Effector memory CD8-positive, alpha-beta T cell (primary cell): ENCODE measurements at regions not wholly inside any gene's neighbourhood (a gene's known extent, or its start where the extent isn't known, plus 50 kb on each side); places are given as distances from the start of the nearest gene placed in this dataset.
"Not testable (repeated sequence)": the region's sequence is repeated elsewhere in the genome, so short reads cannot be mapped to it uniquely, and the experiment has no call there.

Source experiments
- ATAC-seq: fragments of 150-1000 bp; cut with Tn5 transposase; replicated peaks from 2 replicates; pipeline ENCODE4 v1.10.0; 2021; ENCODE audit warnings: mild to moderate bottlenecking, moderate library complexity
- DNase-seq, 3 experiments: peaks; one replicate each; pipeline ENCODE4 v3.0.0; 2021
- H3K27ac Mint-ChIP-seq, 2 donors: one replicate each; pipeline ENCODE4 v1.8.0; 2022; ENCODE audit warnings: mild to moderate bottlenecking in 2 of 2, mixed read lengths in 2 of 2, moderate library complexity in 2 of 2
- H3K27me3 Mint-ChIP-seq, 2 donors: one replicate each; pipeline ENCODE4 v1.8.0; 2022; ENCODE audit warnings: mixed read lengths in 2 of 2
- H3K36me3 Mint-ChIP-seq: one replicate; pipeline ENCODE4 v1.8.0; 2022; ENCODE audit warnings: mild to moderate bottlenecking, moderate library complexity, mixed read lengths; ENCODE audit not compliant: insufficient read depth
- H3K4me1 Mint-ChIP-seq, 2 donors: one replicate each; pipeline ENCODE4 v1.8.0; 2022; ENCODE audit warnings: low read depth in 2 of 2, mixed read lengths in 2 of 2
- H3K4me3 Mint-ChIP-seq, 2 donors: one replicate each; pipeline ENCODE4 v1.8.0; 2022; ENCODE audit warnings: mild to moderate bottlenecking in 2 of 2, mixed read lengths in 2 of 2, moderate library complexity in 2 of 2
- H3K9me3 Mint-ChIP-seq, 2 donors: one replicate each; pipeline ENCODE4 v1.8.0; 2022; ENCODE audit warnings: mixed read lengths in 2 of 2

DNA sequence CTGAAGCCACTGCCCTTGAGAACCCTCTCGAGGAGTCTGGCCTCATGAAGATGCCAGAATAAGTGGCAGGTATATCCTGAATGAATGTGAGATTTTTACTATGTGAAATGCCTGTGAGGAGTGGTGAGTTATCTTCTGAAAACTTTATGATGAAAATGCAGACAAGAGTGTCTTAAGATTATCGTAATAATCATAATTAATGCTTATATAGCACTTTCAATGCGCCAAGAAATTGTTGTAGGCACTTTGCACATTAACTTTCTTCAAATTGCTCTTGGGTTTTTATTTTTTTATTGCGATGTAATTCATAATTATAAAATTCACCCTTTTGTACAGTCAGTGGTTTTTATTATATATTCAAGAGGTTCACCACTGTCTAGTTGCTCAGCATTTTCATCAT lies 879.1 kb upstream of the DEFB115 start:
- Mint-ChIP-seq H3K4me1 (peaks cover 25 to 44% of the 10 kb centered on the region in 2 donors), H3K27ac (peak overlapping the region in 1 of 2 donors; percentile 99), H3K36me3 (peaks cover 37% of the 10 kb centered on the region), H3K4me3 (peak overlapping the region; percentile 86 to 95)
- H3K9me3 Mint-ChIP-seq, DNase-seq, ATAC-seq, H3K27me3 Mint-ChIP-seq: not testable (repeated sequence)

DNA sequence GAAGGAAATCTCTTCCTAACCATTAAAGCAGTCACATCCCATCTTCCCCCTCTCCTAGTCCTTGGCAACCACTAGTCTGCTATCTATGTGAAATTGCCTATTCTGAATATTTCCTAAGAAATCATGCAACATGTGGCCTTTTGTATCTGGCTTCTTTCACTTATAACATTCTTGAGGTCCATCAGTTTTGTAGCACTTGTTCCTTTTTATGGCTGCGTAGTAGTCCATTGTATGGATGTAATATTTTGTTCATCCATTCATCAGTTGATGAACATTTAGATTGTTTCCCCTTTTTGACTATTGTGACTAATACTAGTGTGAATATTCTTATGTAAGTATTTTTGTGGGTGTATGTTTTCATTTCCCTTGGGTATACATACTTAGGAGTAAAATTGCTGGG lies 878.7 kb upstream of the DEFB115 start:
- Mint-ChIP-seq H3K4me3 (peak overlapping the region; percentile 10 to 95), H3K4me1 (peaks cover 28 to 47% of the 10 kb centered on the region in 2 donors), H3K36me3 (peaks cover 39% of the 10 kb centered on the region), H3K27ac (peak overlapping the region in 1 of 2 donors; percentile 99)
- H3K27me3 Mint-ChIP-seq, DNase-seq, H3K9me3 Mint-ChIP-seq, ATAC-seq: not testable (repeated sequence)

DNA sequence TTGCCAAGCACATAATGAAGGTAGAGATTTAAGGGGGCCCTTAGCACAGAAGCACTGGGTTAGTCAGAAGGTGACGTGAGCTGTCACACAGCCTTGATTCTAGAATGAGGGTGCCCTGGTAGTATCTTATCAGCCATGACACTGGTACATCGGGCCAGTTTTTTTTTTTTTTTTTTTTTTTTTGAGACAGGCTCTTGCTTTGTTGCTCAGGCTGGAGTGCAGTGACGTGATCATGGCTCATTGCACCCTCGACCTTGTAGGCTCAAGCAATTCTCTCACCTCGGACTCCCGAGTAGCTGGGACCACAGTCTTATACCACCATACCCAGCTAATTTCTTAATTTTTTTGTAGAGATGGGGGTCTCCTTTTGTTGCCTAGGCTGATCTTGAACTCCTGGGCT lies 872.6 kb upstream of the DEFB115 start:
- H3K4me3 Mint-ChIP-seq: peak overlapping the region in 1 of 2 donors; percentile 32
- H3K27me3 Mint-ChIP-seq, ATAC-seq, DNase-seq, H3K9me3 Mint-ChIP-seq: not testable (repeated sequence)
- peaks cover 45% of the 10 kb centered on the region for H3K36me3 Mint-ChIP-seq
- peak overlapping the region in 1 of 2 donors; percentile 10 for H3K27ac Mint-ChIP-seq
- peaks cover 22 to 35% of the 10 kb centered on the region in 2 donors for H3K4me1 Mint-ChIP-seq

DNA sequence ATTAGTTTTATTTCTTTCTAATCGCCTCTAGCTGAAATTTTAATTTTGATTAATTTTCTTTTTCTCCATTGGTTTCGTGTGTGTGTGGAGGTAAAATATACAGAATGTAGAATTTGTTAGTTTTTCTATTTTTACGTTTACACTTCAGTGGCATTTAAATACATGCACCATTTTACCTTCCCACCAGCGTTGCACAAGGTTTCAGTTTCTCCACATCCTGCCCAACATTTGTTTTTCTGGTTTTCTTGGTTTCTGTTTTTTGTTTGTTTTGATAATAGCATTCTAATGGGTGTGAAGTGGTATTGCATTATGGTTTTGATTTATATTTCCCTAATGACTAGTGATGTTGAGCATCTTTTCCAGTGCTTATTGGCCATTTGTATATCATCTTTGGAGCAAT lies 871.4 kb upstream of the DEFB115 start:
- not testable (repeated sequence) for H3K27ac Mint-ChIP-seq, H3K27me3 Mint-ChIP-seq, DNase-seq, H3K9me3 Mint-ChIP-seq, ATAC-seq
- Mint-ChIP-seq H3K36me3 (peaks cover 43% of the 10 kb centered on the region), H3K4me3 (peak overlapping the region; percentile 31 to 55), H3K4me1 (peaks cover 20 to 31% of the 10 kb centered on the region in 2 donors)

GRCh38 chr20:30387823-30388222 lies 869.6 kb upstream of the DEFB115 start:
- not testable (repeated sequence) for DNase-seq, ATAC-seq, H3K27ac Mint-ChIP-seq, H3K4me3 Mint-ChIP-seq, H3K27me3 Mint-ChIP-seq, H3K9me3 Mint-ChIP-seq
- H3K36me3 Mint-ChIP-seq: peaks cover 33% of the 10 kb centered on the region
- peaks cover 15 to 20% of the 10 kb centered on the region in 2 donors for H3K4me1 Mint-ChIP-seq

DNA sequence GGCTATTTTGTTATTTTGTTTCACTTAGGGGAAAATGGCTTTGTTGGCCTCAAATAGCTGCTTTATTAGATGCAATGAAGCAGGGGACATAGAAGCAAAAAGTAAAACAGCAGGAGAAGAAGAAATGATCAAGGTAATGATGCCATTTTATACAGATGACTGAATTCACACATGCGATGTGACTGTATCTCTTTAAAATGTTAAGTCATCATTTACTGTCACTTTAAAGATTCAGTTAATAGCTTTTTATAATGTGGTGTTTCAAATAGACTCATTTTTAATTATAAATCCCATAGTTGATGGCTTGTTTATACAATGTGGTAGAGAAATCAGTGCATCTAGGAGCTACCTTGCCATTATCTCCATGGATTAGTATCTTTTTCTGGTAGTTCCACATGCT lies 863.9 kb upstream of the DEFB115 start:
- not testable (repeated sequence) for ATAC-seq, H3K4me1 Mint-ChIP-seq, DNase-seq

GRCh38 chr20:30397111-30397510 lies 860.4 kb upstream of the DEFB115 start:
- not testable (repeated sequence) for DNase-seq, ATAC-seq, H3K9me3 Mint-ChIP-seq, H3K4me1 Mint-ChIP-seq, H3K27ac Mint-ChIP-seq, H3K4me3 Mint-ChIP-seq, H3K27me3 Mint-ChIP-seq
- peaks cover 40% of the 10 kb centered on the region for H3K36me3 Mint-ChIP-seq

More for the DNA sequence above, 863.9 kb upstream of the DEFB115 start:
- H3K27me3 Mint-ChIP-seq, H3K4me3 Mint-ChIP-seq, H3K9me3 Mint-ChIP-seq: not testable (repeated sequence)
- Mint-ChIP-seq H3K27ac (peak overlapping the region in 1 of 2 donors; percentile 10), H3K36me3 (peaks cover 42% of the 10 kb centered on the region)

- H3K4me3 Mint-ChIP-seq, H3K27me3 Mint-ChIP-seq, H3K9me3 Mint-ChIP-seq, H3K27ac Mint-ChIP-seq, H3K4me1 Mint-ChIP-seq, ATAC-seq, DNase-seq: not testable (repeated sequence)
- peaks cover 29% of the 10 kb centered on the region for H3K36me3 Mint-ChIP-seq
Observed at GRCh38 chr20:30405061-30405460, 852.4 kb upstream of the DEFB115 start.

DNA sequence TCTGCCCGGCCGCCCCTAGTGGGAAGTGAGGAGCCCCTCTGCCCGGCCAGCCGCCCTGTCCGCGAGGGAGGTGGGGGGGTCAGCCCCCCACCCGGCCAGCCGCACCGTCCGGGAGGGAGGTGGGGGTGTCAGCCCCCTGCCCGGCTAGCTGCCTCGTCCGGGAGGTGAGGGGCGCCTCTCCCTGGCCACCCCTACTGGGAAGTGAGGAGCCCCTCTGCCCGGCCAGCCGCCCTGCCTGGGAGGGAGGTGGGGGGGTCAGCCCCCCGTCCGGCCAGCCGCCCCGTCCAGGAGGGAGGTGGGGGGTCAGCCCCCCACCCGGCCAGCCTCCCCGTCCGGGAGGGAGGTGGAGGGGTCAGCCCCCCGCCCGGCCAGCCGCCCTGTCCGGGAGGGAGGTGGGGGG lies 851.9 kb upstream of the DEFB115 start:
- H3K36me3 Mint-ChIP-seq: peaks cover 23% of the 10 kb centered on the region
- H3K9me3 Mint-ChIP-seq, H3K4me1 Mint-ChIP-seq, ATAC-seq, H3K27me3 Mint-ChIP-seq, H3K4me3 Mint-ChIP-seq, DNase-seq, H3K27ac Mint-ChIP-seq: not testable (repeated sequence)

GRCh38 chr20:30406370-30406769 lies 851.1 kb upstream of the DEFB115 start:
- not testable (repeated sequence) for H3K4me1 Mint-ChIP-seq, ATAC-seq, H3K9me3 Mint-ChIP-seq, DNase-seq, H3K27ac Mint-ChIP-seq, H3K27me3 Mint-ChIP-seq, H3K4me3 Mint-ChIP-seq
- peaks cover 19% of the 10 kb centered on the region for H3K36me3 Mint-ChIP-seq

DNA sequence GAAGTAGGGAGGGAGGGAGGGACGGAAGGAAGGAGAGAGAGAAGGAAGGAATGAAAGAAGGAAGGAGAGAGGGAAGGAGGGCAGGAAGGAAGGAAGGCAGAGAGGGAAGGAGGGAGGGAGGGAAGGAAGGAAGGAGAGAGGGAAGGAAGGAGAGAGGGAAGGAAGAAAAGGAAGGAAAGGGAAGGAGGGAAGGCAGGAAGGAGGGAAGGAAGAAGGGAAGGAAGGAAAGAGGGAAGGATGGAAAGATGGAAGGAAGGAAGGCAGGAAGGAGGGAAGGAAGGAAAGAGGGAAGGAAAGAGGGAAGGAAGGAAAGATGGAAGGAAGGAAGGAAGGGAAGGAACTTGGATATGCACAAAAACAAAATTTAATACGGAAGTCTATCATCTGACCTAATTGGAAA lies 844.5 kb upstream of the DEFB115 start:
- no peaks in the 10 kb centered on the region for H3K4me1 Mint-ChIP-seq
- no peak overlapping the region for H3K27ac Mint-ChIP-seq
- H3K4me3 Mint-ChIP-seq: no peak overlapping the region
- ATAC-seq: no peak
- no peak for DNase-seq
- no peaks in the 10 kb centered on the region for H3K27me3 Mint-ChIP-seq
- no peaks in the 10 kb centered on the region for H3K36me3 Mint-ChIP-seq
- peaks cover 7 to 20% of the 10 kb centered on the region in 2 donors for H3K9me3 Mint-ChIP-seq

- not testable (repeated sequence) for H3K36me3 Mint-ChIP-seq, H3K4me1 Mint-ChIP-seq, ATAC-seq, H3K27me3 Mint-ChIP-seq, H3K4me3 Mint-ChIP-seq, DNase-seq, H3K27ac Mint-ChIP-seq, H3K9me3 Mint-ChIP-seq
Observed at GRCh38 chr20:30417387-30417786, 840.1 kb upstream of the DEFB115 start.

- ATAC-seq, H3K36me3 Mint-ChIP-seq, DNase-seq, H3K9me3 Mint-ChIP-seq, H3K27me3 Mint-ChIP-seq, H3K4me1 Mint-ChIP-seq, H3K4me3 Mint-ChIP-seq, H3K27ac Mint-ChIP-seq: not testable (repeated sequence)
Observed at GRCh38 chr20:30418378-30418777, 839.1 kb upstream of the DEFB115 start.

GRCh38 chr20:30419466-30419865 lies 838.0 kb upstream of the DEFB115 start:
- H3K4me3 Mint-ChIP-seq: no peak overlapping the region
- peaks cover 0 to 2% of the 10 kb centered on the region in 2 donors for H3K4me1 Mint-ChIP-seq
- H3K36me3 Mint-ChIP-seq: no peaks in the 10 kb centered on the region
- no peaks in the 10 kb centered on the region for H3K9me3 Mint-ChIP-seq
- DNase-seq (no peak), ATAC-seq (no peak)
- H3K27me3 Mint-ChIP-seq: no peaks in the 10 kb centered on the region
- no peak overlapping the region for H3K27ac Mint-ChIP-seq
